Lower leg skin (tissue), 4 donors: ENCODE measurements at regions not wholly inside any gene's neighbourhood (a gene's known extent, or its start where the extent isn't known, plus 50 kb on each side); places are given as distances from the start of the nearest gene placed in this dataset.

Source experiments
- DNase-seq, 2 donors: peaks; one replicate each; pipeline ENCODE4 v3.0.0-alpha.2; 2019; ENCODE audit warnings: low spot score in 2 of 2
- H3K4me3 ChIP-seq: fragments of 200-600 bp; sonication (generic); 2 replicates; pipeline ENCODE4 v1.5.1; 2017; ENCODE audit warnings: mild to moderate bottlenecking, low read depth; ENCODE audit not compliant: poor library complexity, severe bottlenecking
- CTCF ChIP-seq, 3 donors: fragments of 450-650 bp; IDR thresholded peaks; one replicate each; pipeline ENCODE4 v1.5.1; 2016; ENCODE audit warnings: antibody characterized with exemption in 3 of 3, mild to moderate bottlenecking in 3 of 3, moderate library complexity in 2 of 3
- POLR2A ChIP-seq, 2 donors: fragments of 450-650 bp; IDR thresholded peaks; one replicate each; pipeline ENCODE4 v1.6.1; 2016 to 2017; ENCODE audit warnings: antibody characterized with exemption in 2 of 2, mild to moderate bottlenecking in 1 of 2, moderate library complexity in 1 of 2
- WGBS, 2 donors: methylation state at CpG; one replicate each; pipeline ENCODE4 v1.1.5; 2018; 5-methylcytosine and 5-hydroxymethylcytosine counted together
- intact Hi-C: fragments of 100-400 bp; cut with DNase I; formaldehyde crosslinking; loops from one replicate; pipeline ENCODE4 v1.15.0; 2023; ENCODE audit warnings: low total_unique reads

GRCh38 chr7:28299556-28299955, 112.8 kb upstream of the CREB5 start:
- WGBS, 2 donors: 96 to 100% methylated on average over 1 of the region's 1 CpG
- TF ChIP-seq CTCF (IDR thresholded peaks at IDR 0.05) (no peak), POLR2A (IDR thresholded peaks at IDR 0.05) (no peak)
- intact Hi-C loops: no loop called here
- DNase-seq: no peak
- H3K4me3 ChIP-seq: no peak overlapping the region

GRCh38 chr7:28300488-28300887, 111.8 kb upstream of the CREB5 start:
- no peak for TF ChIP-seq CTCF (IDR thresholded peaks at IDR 0.05)
- TF ChIP-seq POLR2A (IDR thresholded peaks at IDR 0.05): no peak
- WGBS, 2 donors: 60 to 64% methylated on average over 5 of the region's 5 CpGs

GRCh38 chr7:28301148-28301641, 111.1 kb upstream of the CREB5 start:
- TF ChIP-seq CTCF (IDR thresholded peaks at IDR 0.05): no peak
- TF ChIP-seq POLR2A (IDR thresholded peaks at IDR 0.05): no peak
- WGBS, 2 donors: 26 to 44% methylated on average over 5 of the region's 5 CpGs
- no peak overlapping the region for H3K4me3 ChIP-seq
- intact Hi-C loops: no loop called here
- DNase-seq: no peak

More at GRCh38 chr7:28300488-28300887, 111.8 kb upstream of the CREB5 start:
- no peak overlapping the region for H3K4me3 ChIP-seq
- DNase-seq: no peak
- intact Hi-C loops: no loop called here

GRCh38 chr7:28304290-28304689, 108.0 kb upstream of the CREB5 start:
- no peak for TF ChIP-seq CTCF (IDR thresholded peaks at IDR 0.05)
- TF ChIP-seq POLR2A (IDR thresholded peaks at IDR 0.05): no peak
- intact Hi-C loops: no loop called here
- DNase-seq: no peak
- no peak overlapping the region for H3K4me3 ChIP-seq

GRCh38 chr7:28309704-28310459, 102.4 kb upstream of the CREB5 start:
- DNase-seq: no peak
- intact Hi-C loops: no loop called here
- TF ChIP-seq POLR2A (IDR thresholded peaks at IDR 0.05) (no peak), CTCF (IDR thresholded peaks at IDR 0.05) (no peak)
- WGBS, 2 donors: 66 to 76% methylated on average over 4 of the region's 4 CpGs
- no peak overlapping the region for H3K4me3 ChIP-seq

GRCh38 chr7:28310460-28310848, 101.9 kb upstream of the CREB5 start:
- no peak for DNase-seq
- no peak for TF ChIP-seq POLR2A (IDR thresholded peaks at IDR 0.05)
- no peak for TF ChIP-seq CTCF (IDR thresholded peaks at IDR 0.05)
- H3K4me3 ChIP-seq: no peak overlapping the region
- WGBS, 2 donors: 78 to 85% methylated on average over 6 of the region's 6 CpGs
- intact Hi-C loops: no loop called here
